ENCODE measurements at regions not wholly inside any gene's neighbourhood (a gene's known extent, or its start where the extent isn't known, plus 50 kb on each side); places are given as distances from the start of the nearest gene placed in this dataset.

GRCh38 chr20:23155141-23155590, 69.0 kb upstream of the CD93 start (continued):
- TF ChIP-seq, protein P1, sequence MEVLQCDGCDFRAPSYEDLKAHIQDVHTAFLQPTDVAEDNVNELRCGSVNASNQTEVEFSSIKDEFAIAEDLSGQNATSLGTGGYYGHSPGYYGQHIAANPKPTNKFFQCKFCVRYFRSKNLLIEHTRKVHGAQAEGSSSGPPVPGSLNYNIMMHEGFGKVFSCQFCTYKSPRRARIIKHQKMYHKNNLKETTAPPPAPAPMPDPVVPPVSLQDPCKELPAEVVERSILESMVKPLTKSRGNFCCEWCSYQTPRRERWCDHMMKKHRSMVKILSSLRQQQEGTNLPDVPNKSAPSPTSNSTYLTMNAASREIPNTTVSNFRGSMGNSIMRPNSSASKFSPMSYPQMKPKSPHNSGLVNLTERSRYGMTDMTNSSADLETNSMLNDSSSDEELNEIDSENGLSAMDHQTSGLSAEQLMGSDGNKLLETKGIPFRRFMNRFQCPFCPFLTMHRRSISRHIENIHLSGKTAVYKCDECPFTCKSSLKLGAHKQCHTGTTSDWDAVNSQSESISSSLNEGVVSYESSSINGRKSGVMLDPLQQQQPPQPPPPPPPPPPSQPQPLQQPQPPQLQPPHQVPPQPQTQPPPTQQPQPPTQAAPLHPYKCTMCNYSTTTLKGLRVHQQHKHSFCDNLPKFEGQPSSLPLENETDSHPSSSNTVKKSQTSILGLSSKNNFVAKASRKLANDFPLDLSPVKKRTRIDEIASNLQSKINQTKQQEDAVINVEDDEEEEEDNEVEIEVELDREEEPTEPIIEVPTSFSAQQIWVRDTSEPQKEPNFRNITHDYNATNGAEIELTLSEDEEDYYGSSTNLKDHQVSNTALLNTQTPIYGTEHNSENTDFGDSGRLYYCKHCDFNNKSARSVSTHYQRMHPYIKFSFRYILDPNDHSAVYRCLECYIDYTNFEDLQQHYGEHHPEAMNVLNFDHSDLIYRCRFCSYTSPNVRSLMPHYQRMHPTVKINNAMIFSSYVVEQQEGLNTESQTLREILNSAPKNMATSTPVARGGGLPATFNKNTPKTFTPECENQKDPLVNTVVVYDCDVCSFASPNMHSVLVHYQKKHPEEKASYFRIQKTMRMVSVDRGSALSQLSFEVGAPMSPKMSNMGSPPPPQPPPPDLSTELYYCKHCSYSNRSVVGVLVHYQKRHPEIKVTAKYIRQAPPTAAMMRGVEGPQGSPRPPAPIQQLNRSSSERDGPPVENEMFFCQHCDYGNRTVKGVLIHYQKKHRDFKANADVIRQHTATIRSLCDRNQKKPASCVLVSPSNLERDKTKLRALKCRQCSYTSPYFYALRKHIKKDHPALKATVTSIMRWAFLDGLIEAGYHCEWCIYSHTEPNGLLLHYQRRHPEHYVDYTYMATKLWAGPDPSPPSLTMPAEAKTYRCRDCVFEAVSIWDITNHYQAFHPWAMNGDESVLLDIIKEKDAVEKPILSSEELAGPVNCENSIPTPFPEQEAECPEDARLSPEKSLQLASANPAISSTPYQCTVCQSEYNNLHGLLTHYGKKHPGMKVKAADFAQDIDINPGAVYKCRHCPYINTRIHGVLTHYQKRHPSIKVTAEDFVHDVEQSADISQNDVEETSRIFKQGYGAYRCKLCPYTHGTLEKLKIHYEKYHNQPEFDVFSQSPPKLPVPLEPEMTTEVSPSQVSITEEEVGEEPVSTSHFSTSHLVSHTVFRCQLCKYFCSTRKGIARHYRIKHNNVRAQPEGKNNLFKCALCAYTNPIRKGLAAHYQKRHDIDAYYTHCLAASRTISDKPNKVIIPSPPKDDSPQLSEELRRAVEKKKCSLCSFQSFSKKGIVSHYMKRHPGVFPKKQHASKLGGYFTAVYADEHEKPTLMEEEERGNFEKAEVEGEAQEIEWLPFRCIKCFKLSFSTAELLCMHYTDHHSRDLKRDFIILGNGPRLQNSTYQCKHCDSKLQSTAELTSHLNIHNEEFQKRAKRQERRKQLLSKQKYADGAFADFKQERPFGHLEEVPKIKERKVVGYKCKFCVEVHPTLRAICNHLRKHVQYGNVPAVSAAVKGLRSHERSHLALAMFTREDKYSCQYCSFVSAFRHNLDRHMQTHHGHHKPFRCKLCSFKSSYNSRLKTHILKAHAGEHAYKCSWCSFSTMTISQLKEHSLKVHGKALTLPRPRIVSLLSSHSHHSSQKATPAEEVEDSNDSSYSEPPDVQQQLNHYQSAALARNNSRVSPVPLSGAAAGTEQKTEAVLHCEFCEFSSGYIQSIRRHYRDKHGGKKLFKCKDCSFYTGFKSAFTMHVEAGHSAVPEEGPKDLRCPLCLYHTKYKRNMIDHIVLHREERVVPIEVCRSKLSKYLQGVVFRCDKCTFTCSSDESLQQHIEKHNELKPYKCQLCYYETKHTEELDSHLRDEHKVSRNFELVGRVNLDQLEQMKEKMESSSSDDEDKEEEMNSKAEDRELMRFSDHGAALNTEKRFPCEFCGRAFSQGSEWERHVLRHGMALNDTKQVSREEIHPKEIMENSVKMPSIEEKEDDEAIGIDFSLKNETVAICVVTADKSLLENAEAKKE (CRISPR knock-in tag; IDR thresholded peaks at IDR 0.05): no peak
- TF ChIP-seq ETS1 (IDR thresholded peaks at IDR 0.05): no peak

DNA sequence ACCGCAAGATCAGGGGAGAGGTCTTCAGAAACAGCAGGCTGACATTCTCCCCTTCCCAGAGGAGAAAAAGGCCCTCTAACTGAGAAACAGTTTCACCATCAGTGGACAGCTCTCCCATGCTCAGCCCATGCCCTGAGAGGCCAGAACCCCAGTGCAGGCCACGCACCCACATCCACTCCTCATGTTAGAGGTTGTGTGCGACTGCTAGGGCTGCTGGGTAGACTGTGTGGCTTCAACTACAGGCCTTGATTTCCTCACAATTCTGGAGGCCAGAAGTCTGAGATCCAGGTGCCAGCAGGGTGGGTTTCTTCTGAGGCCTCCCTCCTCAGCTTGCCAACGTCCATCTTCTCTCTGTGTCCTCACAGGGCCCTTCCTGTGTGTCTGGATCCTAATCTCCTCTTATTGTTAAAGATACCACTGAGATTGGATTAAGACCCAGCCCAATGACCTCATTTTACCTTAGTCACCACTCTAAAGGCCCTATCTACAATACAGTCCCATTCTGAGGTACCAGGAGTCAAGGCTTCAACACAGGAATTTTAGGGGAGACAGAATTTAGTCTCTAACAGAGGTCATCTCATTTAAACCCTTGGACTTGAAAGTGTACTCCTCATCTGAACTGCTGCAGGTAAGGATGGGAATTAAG, 67.7 kb upstream of the CD93 start:
- H3F3A ChIP-seq (replicated peaks; ENCODE audit: low read depth): no peaks in the 10 kb centered on the region
- H3K36me3 Mint-ChIP-seq (ENCODE audit: low read depth): no peaks in the 10 kb centered on the region
- no peak overlapping the region for H3K4me3 Mint-ChIP-seq
- H3K27me3 ChIP-seq (ENCODE audit: insufficient read depth): no peaks in the 10 kb centered on the region
- no peaks in the 10 kb centered on the region for H3K9me2 ChIP-seq (ENCODE audit: insufficient read depth)
- peaks cover 4% of the 10 kb centered on the region for H3K4me1 ChIP-seq (ENCODE audit: insufficient read depth)
- ATAC-seq (no peak), DNase-seq (ENCODE audit: low spot score) (no peak)
- H3K4me2 ChIP-seq: no peak overlapping the region
- no peaks in the 10 kb centered on the region for H3K36me3 ChIP-seq (ENCODE audit: insufficient read depth)
- H2AFZ ChIP-seq: no peak overlapping the region
- H3K4me3 ChIP-seq: no peak overlapping the region
- H4K20me1 ChIP-seq (replicated peaks; ENCODE audit: insufficient read depth): no peaks in the 10 kb centered on the region
- H3K27ac Mint-ChIP-seq: no peak overlapping the region
- no peaks in the 10 kb centered on the region; the same call in 2 of the 3 replicates for H3K9me3 Mint-ChIP-seq
- H3K27me3 Mint-ChIP-seq (ENCODE audit: insufficient read depth, low read depth, poor library complexity): peaks cover 15% of the 10 kb centered on the region
- no peak overlapping the region for H3K27ac ChIP-seq (ENCODE audit: low read depth)
- H3K79me2 ChIP-seq (replicated peaks; ENCODE audit: insufficient read depth): no peaks in the 10 kb centered on the region
- H3K4me1 Mint-ChIP-seq: peaks cover 13% of the 10 kb centered on the region
- TF ChIP-seq NANOG (IDR thresholded peaks at IDR 0.05; ENCODE audit: borderline replicate concordance) (no peak), EZH2phosphoT487 (IDR thresholded peaks at IDR 0.05; ENCODE audit: unreplicated experiment) (no peak), ZNF114 (CRISPR knock-in tag; IDR thresholded peaks at IDR 0.05) (no peak), EZH2 (IDR thresholded peaks at IDR 0.05; ENCODE audit: low read depth, unreplicated experiment) (no peak), POLR2AphosphoS5 (IDR thresholded peaks at IDR 0.05; ENCODE audit: low read depth) (no peak), ZNF331 (CRISPR knock-in tag; IDR thresholded peaks at IDR 0.05; ENCODE audit: low read depth) (no peak)
- TF ChIP-seq, protein P1 (CRISPR knock-in tag; IDR thresholded peaks at IDR 0.05): no peak
